SH-SY5Y (cell line): ENCODE measurements at regions not wholly inside any gene's neighbourhood (a gene's known extent, or its start where the extent isn't known, plus 50 kb on each side); places are given as distances from the start of the nearest gene placed in this dataset.

Source experiments
- GATA2 ChIP-seq: IDR thresholded peaks from 2 replicates; pipeline ENCODE4 v1.6.1; 2011; ENCODE audit warnings: mild to moderate bottlenecking, low read depth, low read length
- GATA3 ChIP-seq: IDR thresholded peaks from 2 replicates; pipeline ENCODE4 v1.6.1; 2011; ENCODE audit warnings: low read depth, mild to moderate bottlenecking, low read length, moderate library complexity

GRCh38 chr13:99829593-99830239 is 141.9 kb downstream of the ZIC5 start:
- no peak for TF ChIP-seq GATA2
- no peak for TF ChIP-seq GATA3
